Lower leg skin (tissue), 4 donors: ENCODE measurements at regions not wholly inside any gene's neighbourhood (a gene's known extent, or its start where the extent isn't known, plus 50 kb on each side); places are given as distances from the start of the nearest gene placed in this dataset.

ENCODE experiments used
- DNase-seq, 2 donors: peaks; one replicate each; pipeline ENCODE4 v3.0.0-alpha.2; 2019; ENCODE audit warnings: low spot score in 2 of 2
- H3K4me3 ChIP-seq: fragments of 200-600 bp; sonication (generic); 2 replicates; pipeline ENCODE4 v1.5.1; 2017; ENCODE audit warnings: mild to moderate bottlenecking, low read depth; ENCODE audit not compliant: poor library complexity, severe bottlenecking
- CTCF ChIP-seq, 3 donors: fragments of 450-650 bp; IDR thresholded peaks; one replicate each; pipeline ENCODE4 v1.5.1; 2016; ENCODE audit warnings: antibody characterized with exemption in 3 of 3, mild to moderate bottlenecking in 3 of 3, moderate library complexity in 2 of 3
- POLR2A ChIP-seq, 2 donors: fragments of 450-650 bp; IDR thresholded peaks; one replicate each; pipeline ENCODE4 v1.6.1; 2016 to 2017; ENCODE audit warnings: antibody characterized with exemption in 2 of 2, mild to moderate bottlenecking in 1 of 2, moderate library complexity in 1 of 2
- WGBS, 2 donors: methylation state at CpG; one replicate each; pipeline ENCODE4 v1.1.5; 2018; 5-methylcytosine and 5-hydroxymethylcytosine counted together
- intact Hi-C: fragments of 100-400 bp; cut with DNase I; formaldehyde crosslinking; loops from one replicate; pipeline ENCODE4 v1.15.0; 2023; ENCODE audit warnings: low total_unique reads

DNA sequence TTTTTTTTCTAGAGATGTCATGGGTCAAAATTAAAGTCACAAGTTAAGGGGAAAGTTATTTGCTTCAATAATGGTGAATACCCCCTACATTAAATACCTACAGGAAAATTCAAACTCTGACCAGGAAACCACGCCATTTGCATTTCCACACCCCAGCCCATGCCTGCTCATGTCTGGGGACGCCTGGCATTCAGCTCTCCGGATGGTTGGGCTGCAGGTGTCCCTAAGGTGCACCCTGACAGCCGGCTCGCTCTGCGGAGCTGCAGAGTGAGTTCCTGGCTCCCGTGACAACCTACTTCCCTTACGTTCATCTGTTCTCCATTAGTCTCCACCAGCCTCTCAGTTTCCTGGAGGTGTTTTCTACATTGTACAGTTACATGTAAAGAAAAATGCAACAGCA lies 122.7 kb upstream of the RIOK3 start:
- WGBS, 2 donors = 68 to 72% methylated on average over 8 of the region's 8 CpGs
- no peak for TF ChIP-seq CTCF (IDR thresholded peaks at IDR 0.05)
- no peak for DNase-seq
- intact Hi-C loops = no loop called here
- no peak overlapping the region for H3K4me3 ChIP-seq

DNA sequence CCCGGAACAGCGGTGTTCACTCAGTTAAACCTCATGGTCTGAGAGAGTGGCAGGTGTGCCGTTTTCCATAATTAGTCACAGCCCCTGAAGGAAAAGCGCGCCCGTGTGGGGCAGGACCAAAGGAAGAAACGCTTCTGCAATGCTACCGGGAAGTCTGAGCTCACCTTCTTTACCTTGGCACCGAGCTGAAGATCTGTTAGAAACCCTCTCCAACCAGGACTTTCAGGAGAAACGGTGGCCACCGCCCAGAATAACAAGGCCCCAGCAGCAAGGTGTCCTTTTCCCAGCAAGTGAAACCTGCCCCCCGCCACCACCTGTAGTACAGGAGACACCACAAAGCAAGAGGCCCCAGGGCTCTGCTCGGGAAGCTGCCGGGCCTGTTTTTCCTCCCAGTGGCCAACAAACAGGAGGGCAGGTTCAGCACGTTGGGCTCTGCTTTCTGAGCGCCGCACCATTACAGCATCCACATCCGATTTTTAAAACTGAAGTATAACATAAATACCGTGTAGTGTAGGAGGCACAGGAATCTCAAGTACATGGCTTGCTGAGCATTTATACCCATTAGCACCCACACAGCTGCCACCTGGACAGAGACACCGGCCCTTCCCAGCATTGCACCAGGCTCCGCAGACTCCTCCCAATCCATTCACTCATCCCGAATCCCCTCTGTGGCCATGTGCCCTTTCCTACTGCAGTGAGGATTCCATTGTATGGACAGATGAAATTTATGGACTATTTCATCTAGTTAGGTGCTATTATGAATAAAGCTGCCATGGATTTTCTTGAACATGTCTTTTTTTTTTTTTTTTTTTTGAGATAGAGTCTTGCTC lies 121.8 kb upstream of the RIOK3 start:
- TF ChIP-seq CTCF (IDR thresholded peaks at IDR 0.05) (no peak), POLR2A (IDR thresholded peaks at IDR 0.05) (no peak)
- WGBS, 2 donors = 50 to 51% methylated on average over 22 of the region's 22 CpGs
- H3K4me3 ChIP-seq = no peak overlapping the region
- DNase-seq = peak in 1 of 2 donors; percentile 48
- intact Hi-C loops = no loop called here

GRCh38 chr18:23332356-23332755 lies 120.7 kb upstream of the RIOK3 start:
- TF ChIP-seq CTCF (IDR thresholded peaks at IDR 0.05) (no peak), POLR2A (IDR thresholded peaks at IDR 0.05) (no peak)
- WGBS, 2 donors = 98% methylated on average over 2 of the region's 2 CpGs
- DNase-seq = no peak
- intact Hi-C loops = no loop called here
- no peak overlapping the region for H3K4me3 ChIP-seq

DNA sequence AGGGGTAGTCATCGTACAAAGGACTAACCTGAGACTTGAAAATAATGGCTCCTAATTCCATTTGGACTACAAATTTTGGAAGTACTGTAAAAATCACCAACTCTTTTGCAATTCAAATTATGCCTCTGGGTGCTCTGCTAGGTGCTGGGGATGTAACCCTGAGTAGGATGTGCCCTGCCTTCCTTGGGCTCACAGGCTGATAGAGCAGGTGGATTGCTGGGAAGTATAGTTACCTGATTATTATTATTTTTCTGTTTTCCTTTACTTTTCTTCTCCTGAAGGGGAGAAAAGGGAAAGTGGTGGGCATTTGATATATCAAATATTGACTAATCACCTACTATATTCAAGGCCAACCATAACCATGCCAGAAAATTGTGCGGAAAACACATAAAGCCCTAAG lies 119.3 kb upstream of the RIOK3 start:
- TF ChIP-seq CTCF (IDR thresholded peaks at IDR 0.05) = no peak
- no peak overlapping the region for H3K4me3 ChIP-seq
- WGBS, 2 donors = 34 to 36% methylated on average over 2 of the region's 2 CpGs
- DNase-seq = no peak
- intact Hi-C loops = no loop called here

GRCh38 chr18:23334569-23334968 lies 118.5 kb upstream of the RIOK3 start:
- DNase-seq = no peak
- H3K4me3 ChIP-seq = no peak overlapping the region
- no peak for TF ChIP-seq POLR2A (IDR thresholded peaks at IDR 0.05)
- TF ChIP-seq CTCF (IDR thresholded peaks at IDR 0.05) = no peak
- intact Hi-C loops = no loop called here
- WGBS, 2 donors = 94 to 97% methylated on average over 13 of the region's 13 CpGs

- H3K4me3 ChIP-seq = no peak overlapping the region
- no peak for DNase-seq
These were observed 117.0 kb upstream of the RIOK3 start for GRCh38 chr18:23336101-23336500.

More at GRCh38 chr18:23336101-23336500, 117.0 kb upstream of the RIOK3 start:
- WGBS, 2 donors = 22 to 23% methylated on average over 6 of the region's 6 CpGs
- intact Hi-C loops = no loop called here
- TF ChIP-seq POLR2A (IDR thresholded peaks at IDR 0.05) = no peak
- TF ChIP-seq CTCF (IDR thresholded peaks at IDR 0.05) = no peak
